Effector memory CD4-positive, alpha-beta T cell (primary cell): ENCODE measurements at regions not wholly inside any gene's neighbourhood (a gene's known extent, or its start where the extent isn't known, plus 50 kb on each side); places are given as distances from the start of the nearest gene placed in this dataset.
A peak's percentile ranks its signal among the peaks of the same experiment; 100 is the strongest.

Experiments used
- DNase-seq, 3 donors: peaks; one replicate each; pipeline ENCODE4 v3.0.0-alpha.2; 2020
- H3K27ac ChIP-seq: 2 replicates; pipeline ENCODE4 v1.7.0; 2013; ENCODE audit warnings: mild to moderate bottlenecking, low read length, moderate library complexity; ENCODE audit not compliant: insufficient read depth, poor library complexity, severe bottlenecking
- H3K27me3 ChIP-seq: replicated peaks from 2 replicates; pipeline ENCODE4 v1.7.0; 2013; ENCODE audit warnings: mild to moderate bottlenecking, low read length; ENCODE audit not compliant: insufficient read depth, control insufficient read depth, poor library complexity, severe bottlenecking
- H3K36me3 ChIP-seq: 2 replicates; pipeline ENCODE4 v1.7.0; 2013; ENCODE audit warnings: mild to moderate bottlenecking, low read length, moderate library complexity; ENCODE audit not compliant: control insufficient read depth, insufficient read depth
- H3K4me1 ChIP-seq: 2 replicates; pipeline ENCODE4 v1.7.0; 2013; ENCODE audit warnings: low read length, mild to moderate bottlenecking; ENCODE audit not compliant: control insufficient read depth, insufficient read depth, poor library complexity, severe bottlenecking
- H3K4me3 ChIP-seq: 2 replicates; pipeline ENCODE4 v1.7.0; 2013; ENCODE audit warnings: low read length, low read depth, mild to moderate bottlenecking; ENCODE audit not compliant: insufficient read depth, poor library complexity, severe bottlenecking
- H3K9me3 ChIP-seq: 2 replicates; pipeline ENCODE4 v1.7.0; 2013; ENCODE audit warnings: mild to moderate bottlenecking, low read length, moderate library complexity; ENCODE audit not compliant: control insufficient read depth

- Histone ChIP-seq H3K9me3 (no peaks in the 10 kb centered on the region), H3K4me3 (no peak overlapping the region), H3K27ac (no peak overlapping the region), H3K4me1 (no peaks in the 10 kb centered on the region), H3K36me3 (no peaks in the 10 kb centered on the region), H3K27me3 (no peaks in the 10 kb centered on the region)
- no peak for DNase-seq
Measured at GRCh38 chr14:99041141-99041819, 230.7 kb downstream of the BCL11B start.

GRCh38 chr14:99041820-99042174, 230.2 kb downstream of the BCL11B start:
- DNase-seq: no peak
- no peaks in the 10 kb centered on the region for H3K27me3 ChIP-seq
- H3K4me1 ChIP-seq: no peaks in the 10 kb centered on the region
- H3K27ac ChIP-seq: no peak overlapping the region
- no peak overlapping the region for H3K4me3 ChIP-seq
- H3K9me3 ChIP-seq: no peaks in the 10 kb centered on the region
- H3K36me3 ChIP-seq: no peaks in the 10 kb centered on the region

DNA sequence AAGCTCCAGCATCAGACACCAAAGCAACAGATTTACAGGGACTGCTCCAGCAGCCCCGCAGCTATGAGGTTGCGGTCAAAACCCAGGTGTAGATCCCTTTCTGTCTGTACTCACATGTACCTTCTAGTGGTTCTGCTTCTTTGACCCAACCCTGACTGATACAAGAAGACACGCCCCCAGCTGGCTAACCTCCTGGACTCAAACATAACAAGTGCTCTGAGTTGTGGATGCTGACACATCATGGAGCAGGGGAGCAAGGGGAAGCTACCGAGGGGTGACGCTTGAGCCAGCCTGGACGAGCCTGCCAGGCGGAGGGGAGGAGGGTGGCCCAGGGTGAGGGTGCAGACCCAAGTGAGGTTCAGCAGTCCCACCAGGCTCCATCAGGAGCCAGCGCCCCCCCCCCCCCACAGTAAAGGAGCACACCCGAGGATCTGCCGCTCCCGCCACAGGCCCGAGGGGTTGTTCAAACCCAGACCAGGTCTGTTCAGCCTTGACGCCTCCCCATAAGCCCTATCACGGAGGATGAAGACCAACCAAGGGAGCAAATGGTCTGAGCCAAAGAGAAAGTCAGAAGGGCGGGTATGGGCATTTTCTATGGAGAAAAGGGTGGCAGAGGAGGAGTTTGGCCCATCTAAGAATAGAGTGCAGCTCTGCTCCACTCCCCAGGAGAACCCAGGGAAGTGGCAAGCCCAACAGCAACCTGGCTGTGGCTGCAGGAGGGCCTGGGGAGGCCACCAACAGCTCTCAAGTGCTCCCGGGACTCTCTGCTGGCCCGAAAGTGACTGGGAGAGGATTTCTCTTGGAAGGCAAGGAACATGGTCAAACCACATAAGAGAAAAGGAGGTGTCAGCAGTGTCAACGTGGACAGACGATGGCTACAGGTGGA, 229.4 kb downstream of the BCL11B start:
- Histone ChIP-seq H3K9me3 (no peaks in the 10 kb centered on the region), H3K27ac (no peak overlapping the region)

DNA sequence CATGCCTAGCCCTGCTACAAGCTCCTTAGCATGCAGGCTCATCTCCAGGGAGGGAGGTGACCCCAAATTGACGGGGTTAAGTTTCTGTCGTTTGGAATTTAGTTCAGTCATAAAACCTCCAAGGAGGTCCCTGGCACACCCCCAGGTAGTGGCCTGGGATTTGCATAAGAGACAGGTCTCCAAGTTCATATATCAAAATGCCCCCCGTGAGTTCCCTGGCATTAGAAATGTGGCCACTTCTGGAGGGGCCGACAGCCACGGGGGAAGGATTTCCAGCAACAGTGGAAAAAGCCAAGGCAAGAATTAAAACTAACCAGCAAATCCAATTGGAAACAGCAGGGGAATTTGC, 228.8 kb downstream of the BCL11B start:
- DNase-seq: no peak
- Histone ChIP-seq H3K9me3 (no peaks in the 10 kb centered on the region), H3K36me3 (no peaks in the 10 kb centered on the region), H3K4me1 (no peaks in the 10 kb centered on the region), H3K27ac (no peak overlapping the region), H3K27me3 (no peaks in the 10 kb centered on the region), H3K4me3 (no peak overlapping the region)

More for the DNA sequence above, 229.4 kb downstream of the BCL11B start:
- Histone ChIP-seq H3K27me3 (no peaks in the 10 kb centered on the region), H3K4me1 (no peaks in the 10 kb centered on the region), H3K4me3 (no peak overlapping the region), H3K36me3 (no peaks in the 10 kb centered on the region)
- no peak for DNase-seq

DNA sequence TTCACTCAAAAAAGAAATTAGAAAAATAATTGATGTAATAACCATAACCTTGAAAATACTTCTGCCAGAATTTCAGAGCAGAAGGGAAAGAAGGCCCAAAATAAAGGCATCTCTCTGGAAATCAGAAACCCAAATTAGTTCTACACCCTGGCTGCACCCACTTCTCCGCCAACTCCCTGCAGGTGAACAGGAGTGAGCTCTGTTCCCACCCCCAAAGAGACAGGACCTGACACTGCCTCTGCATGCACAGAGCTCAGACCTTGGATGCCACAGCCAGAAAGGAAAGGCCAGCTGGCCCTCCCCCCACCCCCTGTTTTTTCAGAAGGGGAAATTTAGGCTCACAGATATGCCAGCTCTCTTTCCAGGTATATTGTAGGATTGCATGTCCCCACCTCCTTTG, 228.2 kb downstream of the BCL11B start:
- Histone ChIP-seq H3K27me3 (no peaks in the 10 kb centered on the region), H3K4me1 (no peaks in the 10 kb centered on the region), H3K27ac (no peak overlapping the region), H3K4me3 (no peak overlapping the region), H3K9me3 (no peaks in the 10 kb centered on the region), H3K36me3 (no peaks in the 10 kb centered on the region)
- no peak for DNase-seq

- Histone ChIP-seq H3K9me3 (no peaks in the 10 kb centered on the region), H3K27me3 (no peaks in the 10 kb centered on the region), H3K36me3 (no peaks in the 10 kb centered on the region), H3K27ac (no peak overlapping the region), H3K4me3 (no peak overlapping the region), H3K4me1 (no peaks in the 10 kb centered on the region)
- no peak for DNase-seq
Measured at GRCh38 chr14:99047441-99048031, 224.5 kb downstream of the BCL11B start.

DNA sequence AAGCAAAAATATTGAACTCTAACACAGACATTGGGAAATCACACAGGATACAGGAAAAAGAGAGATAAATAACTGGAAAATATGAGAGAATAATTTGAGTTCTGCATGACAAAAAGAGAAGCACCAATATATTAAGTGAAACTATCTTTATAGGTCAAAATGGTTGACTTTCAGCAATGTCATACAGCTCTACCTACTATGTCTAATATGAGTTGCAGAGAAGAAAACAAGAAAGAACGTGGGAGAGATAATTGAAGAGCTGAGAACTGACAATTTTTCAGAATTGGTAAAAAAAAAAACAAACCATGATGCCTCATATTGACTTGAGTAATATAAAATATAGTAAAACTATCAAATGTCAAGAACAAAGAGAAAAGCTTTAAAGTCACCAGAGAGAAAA, 221.7 kb downstream of the BCL11B start:
- no peaks in the 10 kb centered on the region for H3K4me1 ChIP-seq
- H3K36me3 ChIP-seq: no peaks in the 10 kb centered on the region
- H3K9me3 ChIP-seq: peaks cover 5% of the 10 kb centered on the region
- no peaks in the 10 kb centered on the region for H3K27me3 ChIP-seq
- H3K4me3 ChIP-seq: no peak overlapping the region
- no peak overlapping the region for H3K27ac ChIP-seq
- no peak for DNase-seq

- Histone ChIP-seq H3K27me3 (no peaks in the 10 kb centered on the region), H3K36me3 (no peaks in the 10 kb centered on the region), H3K4me3 (no peak overlapping the region), H3K9me3 (peaks cover 5% of the 10 kb centered on the region), H3K27ac (no peak overlapping the region), H3K4me1 (no peaks in the 10 kb centered on the region)
- no peak for DNase-seq
Measured at GRCh38 chr14:99052467-99052866, 219.5 kb downstream of the BCL11B start.

DNA sequence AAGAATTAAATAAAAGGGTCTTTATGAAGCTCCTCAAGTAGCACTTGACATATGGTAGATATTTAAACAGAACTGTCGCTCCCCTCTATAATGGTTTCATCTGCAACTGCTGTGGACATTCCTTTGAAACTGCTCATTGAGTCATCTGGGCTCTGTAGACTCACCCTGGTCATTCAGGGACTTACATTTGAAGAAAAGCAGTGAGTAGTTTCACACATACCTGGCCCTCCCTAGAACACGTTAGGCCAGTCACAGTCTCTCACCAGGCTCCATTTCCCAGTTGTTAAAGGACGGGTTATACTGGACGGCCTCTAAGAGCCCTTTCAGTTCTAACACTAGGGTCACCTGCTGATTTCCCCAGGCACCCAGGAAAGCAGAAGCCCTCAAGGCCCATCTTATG, 217.0 kb downstream of the BCL11B start:
- H3K9me3 ChIP-seq: peaks cover 5% of the 10 kb centered on the region
- H3K27me3 ChIP-seq: no peaks in the 10 kb centered on the region
- no peaks in the 10 kb centered on the region for H3K36me3 ChIP-seq
- no peaks in the 10 kb centered on the region for H3K4me1 ChIP-seq
- H3K4me3 ChIP-seq: no peak overlapping the region
- H3K27ac ChIP-seq: no peak overlapping the region
- no peak for DNase-seq

DNA sequence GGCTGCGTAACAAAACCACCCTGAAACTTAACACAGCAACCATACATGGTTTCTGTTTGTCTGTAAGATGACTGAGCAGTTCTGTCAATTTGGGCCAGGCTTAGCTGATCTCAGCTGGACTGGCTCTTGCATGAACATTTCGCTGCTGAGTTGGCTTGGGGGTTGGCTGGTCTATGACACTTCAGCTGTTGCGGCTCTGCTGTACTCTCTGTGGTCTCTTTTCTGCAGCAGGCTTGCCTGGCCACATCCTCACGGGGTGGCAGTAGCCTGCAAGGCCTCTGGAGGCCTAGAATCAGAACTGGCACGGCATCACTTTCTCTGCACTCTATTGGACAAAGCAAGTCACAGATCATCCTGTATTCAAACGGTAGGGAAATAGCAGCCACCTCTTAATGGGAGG, 216.2 kb downstream of the BCL11B start:
- Histone ChIP-seq H3K36me3 (no peaks in the 10 kb centered on the region), H3K4me3 (no peak overlapping the region), H3K27me3 (no peaks in the 10 kb centered on the region), H3K27ac (no peak overlapping the region), H3K9me3 (peaks cover 5% of the 10 kb centered on the region), H3K4me1 (no peaks in the 10 kb centered on the region)
- DNase-seq: peak in 2 of 3 donors; percentile 7 to 8
